Hippocampal formation (tissue), 2 donors: ENCODE measurements at regions not wholly inside any gene's neighbourhood (a gene's known extent, or its start where the extent isn't known, plus 50 kb on each side); places are given as distances from the start of the nearest gene placed in this dataset.

ENCODE experiments used
- DNase-seq, 2 donors: peaks; one replicate each; lab custom pipeline; 2025; lab: John Stamatoyannopoulos, UW

DNA sequence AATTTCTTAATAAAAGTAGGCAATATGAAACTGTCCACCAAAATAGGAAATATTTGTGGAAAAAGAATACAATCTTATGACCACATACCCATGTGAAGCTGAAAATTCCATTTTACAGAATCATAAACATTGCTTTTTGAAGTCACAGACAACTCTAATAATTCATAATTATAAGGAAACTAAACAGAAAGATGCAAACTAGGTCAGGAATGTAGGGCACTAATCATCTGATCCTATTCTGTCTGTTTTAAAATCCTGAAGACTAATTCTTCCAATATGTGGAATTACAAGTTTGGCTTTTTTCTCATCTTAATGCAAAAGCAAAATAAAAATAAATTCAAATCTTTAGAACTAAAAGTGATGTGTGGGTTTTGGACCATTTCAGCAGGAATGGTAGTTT is 528.6 kb downstream of the LTN1 start:
- no peak for DNase-seq

DNA sequence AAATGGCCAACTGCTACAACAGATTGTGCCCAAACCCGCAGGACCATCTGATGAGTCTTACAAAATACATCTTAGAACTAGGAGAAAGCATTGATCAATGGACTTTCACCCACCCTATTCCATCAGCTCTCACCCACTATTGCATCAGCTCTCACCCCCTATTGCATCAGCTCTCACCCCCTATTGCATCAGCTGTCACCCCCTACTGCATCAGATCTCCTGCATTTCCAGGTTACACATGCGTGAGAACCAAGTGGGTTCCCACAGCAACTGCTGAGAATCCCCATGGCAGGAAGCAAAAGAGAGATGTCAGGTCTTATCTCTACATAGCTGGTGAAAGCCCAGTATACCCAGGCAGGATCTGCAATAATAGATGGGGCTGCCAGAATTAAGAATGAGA is 533.5 kb downstream of the LTN1 start:
- DNase-seq = no peak

DNA sequence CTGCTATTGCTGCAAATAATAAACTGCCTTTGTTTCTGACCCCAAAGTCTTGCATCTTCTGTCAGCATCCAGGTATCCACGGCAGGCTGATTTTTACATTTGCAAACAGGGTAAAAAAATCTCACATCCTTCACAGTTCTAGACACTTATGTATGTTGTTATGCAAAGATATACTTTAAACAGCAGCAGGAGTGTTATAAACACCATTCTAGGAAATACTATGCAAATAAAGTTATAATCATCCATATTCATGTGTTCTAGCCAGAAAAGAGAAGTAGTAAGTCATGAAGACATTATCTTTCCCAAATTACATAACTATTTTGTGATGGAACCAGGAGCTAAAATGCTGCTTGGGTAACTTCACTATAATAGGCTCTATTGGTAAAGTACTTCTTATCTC is 534.2 kb downstream of the LTN1 start:
- DNase-seq = no peak

DNA sequence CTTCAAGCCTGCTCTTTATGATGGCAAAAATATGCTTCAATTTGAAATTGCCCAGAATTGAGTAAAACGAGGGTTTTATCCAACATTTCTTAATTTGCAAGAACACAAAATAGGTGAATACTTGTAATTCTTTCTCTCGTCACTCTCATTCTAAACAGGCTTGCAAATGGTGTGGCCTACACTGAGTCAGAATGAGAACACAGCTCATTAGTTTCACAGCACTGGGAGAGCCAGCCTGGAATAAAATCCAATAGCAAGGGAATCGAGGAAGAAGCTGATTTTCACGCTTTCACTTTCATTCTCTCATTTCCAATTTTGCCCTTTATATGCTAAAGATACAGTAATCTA is 537.5 kb downstream of the LTN1 start:
- DNase-seq = no peak

DNA sequence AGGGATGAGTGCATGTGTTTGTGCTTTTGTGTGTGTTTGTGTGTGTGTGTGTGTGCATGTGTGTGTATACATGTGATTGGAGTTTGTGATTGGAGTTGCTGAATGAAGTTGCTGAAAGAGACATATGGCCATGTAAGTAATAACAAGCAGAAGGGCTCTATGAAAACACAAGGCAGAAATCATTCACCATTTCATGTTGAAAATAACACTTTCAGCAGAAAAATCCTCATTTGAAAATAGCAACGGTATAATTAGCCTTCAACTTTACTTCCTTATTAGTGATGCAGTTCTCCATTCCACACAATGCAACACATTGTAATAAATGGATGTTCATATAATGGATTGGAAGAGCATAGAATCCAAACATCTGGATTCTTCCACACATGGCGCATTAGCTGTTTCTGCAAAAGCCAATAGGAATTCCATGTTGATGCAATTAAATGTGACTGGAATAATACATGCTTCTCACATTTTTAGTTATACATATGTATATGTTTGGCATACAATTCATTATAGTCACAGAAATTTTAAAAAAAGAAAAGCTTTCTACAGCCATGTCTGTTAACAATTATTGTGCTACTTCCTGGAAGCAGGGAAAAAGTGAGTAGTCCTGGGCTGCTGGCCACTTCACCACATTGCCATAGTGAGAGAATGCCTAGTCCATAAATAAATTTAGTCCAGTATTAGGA is 538.0 kb downstream of the LTN1 start:
- DNase-seq = no peak

DNA sequence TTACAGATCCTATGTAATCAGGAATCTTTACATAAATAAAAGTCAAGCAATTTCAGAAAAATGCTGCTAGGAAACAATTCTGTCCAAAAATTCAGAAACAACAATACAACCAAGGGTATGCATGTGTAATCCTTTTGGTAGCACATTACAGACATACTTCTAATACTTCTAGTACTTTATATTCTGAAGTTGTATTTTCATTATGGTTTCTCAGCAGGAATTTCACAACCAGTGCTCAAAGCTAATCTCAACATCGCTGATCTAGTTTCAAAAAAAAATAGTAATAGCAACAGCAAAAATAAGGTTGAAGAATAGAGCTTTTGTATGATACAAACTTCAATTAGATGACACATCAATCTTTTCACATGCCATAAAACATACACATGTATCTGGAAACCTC is 545.2 kb downstream of the LTN1 start:
- no peak for DNase-seq

DNA sequence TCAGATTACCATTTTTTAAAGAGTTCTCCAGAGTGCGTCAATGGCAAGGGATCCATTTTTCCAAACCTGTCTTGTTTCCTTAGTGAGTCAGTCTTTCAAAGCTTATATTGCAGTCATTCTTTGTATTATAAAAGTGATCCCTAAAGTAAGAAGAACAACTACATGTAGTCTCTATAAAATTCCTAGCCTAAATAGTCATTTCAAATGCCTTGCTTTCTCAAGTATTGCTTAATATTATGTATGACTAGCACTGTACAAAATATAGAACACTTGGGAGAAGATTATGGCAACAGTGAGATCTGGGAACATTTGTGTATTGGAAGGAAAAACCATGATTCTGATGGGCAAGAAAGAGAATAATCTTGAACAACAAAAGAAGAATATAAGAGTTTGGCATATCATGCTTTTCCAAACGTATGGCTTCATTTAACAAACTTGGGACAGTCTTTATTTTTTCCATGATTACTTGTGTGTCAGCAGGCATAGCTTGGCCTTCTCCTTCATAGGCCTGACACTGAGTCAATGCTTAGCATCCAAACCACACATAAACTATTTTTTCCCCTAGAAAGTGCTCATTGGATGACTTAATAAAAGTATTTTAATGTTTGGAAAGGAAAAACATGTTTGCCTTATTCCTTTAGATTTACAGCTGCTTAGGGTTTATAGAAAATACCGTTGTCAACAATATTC is 547.4 kb downstream of the LTN1 start:
- no peak for DNase-seq

DNA sequence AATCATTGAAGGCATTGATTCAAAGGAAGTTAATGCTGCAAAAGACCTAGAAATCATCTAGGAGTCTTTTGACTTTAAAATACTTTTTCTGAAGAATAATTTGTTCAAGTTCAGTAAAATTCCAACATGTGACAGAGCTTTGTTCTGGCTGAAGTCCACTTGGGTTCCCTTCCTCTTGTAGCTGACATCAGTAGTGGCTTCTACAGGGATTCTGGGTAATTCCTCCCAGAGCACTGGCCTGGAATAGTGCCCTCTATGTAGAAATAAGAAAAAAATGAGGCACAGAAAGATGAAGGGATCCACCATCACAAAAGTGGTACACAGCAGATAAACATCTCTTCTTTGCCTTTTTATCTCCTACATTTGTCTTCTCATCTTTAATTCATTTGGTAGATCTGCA is 548.1 kb downstream of the LTN1 start:
- DNase-seq = no peak

DNA sequence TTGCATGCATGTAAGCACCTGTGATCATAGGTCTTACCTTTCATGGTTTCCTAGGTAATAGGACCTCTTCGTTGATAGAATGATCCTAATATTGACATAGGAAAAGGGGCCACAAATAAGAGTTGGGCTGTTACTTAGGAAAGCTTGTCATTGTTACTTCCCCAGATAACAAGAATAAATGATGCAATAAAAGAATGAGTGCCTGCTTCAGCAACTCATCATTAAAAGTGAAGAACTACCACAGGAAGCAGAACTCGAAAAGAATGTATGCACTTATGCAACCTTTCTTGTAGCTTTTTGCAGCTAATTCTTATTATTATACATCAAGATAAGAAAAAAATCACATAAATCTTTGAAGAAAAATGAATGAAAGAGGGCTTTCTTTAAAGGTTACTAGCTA is 548.6 kb downstream of the LTN1 start:
- no peak for DNase-seq

DNA sequence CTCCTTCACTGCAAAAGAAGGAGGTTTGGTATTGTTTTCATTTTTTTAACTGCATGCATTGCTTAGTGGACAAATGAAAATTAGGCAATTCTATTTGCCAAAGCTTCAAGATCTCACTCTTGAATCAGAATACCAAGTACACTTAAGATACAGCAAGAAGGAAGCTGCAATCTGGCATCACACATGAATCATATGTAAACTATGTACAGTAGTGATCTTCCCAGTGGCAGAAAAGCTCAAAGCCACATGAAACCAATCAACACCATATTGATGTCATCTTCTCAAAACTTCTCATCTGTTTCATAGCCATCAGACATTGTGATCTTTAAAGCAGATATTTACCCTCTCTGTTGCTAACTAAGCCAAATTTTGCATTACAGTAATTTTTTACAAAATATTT is 550.1 kb downstream of the LTN1 start:
- no peak for DNase-seq

DNA sequence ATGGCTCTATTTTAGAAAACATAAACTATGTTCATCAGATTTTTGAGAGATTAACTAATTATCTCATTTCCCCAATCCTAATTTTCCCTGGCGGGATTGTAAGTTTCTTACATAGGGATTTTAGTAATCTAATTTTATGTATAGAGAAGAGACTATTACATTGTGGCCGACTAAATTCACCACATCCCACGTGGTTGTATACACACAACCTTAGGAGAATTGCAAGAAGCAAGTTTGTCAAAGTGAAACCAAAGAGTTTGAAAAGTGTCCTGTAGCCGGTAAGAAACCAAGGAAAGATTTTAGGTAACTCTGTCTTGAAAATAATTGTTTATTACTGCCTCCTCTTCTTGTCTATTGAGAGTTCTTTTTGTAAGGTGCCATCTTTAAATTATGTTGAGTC is 550.6 kb downstream of the LTN1 start:
- no peak for DNase-seq

DNA sequence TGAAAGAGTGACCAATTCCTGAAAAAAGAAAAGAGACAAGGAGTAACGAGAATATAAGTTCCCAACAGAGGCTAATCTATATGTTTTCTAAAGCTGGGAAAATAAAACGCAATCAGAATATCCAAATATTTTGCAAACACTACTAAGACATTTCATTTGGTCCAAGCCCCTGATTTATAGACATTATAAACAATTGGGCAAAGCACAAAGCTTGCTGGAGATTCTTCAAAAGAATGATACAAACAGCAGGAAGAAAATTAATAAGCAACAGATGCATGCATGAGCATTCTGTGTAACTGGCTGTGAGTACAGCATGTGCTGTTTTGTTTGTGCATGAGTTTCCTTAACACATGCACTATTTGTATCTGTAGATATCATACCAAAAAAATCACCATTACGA is 552.9 kb downstream of the LTN1 start:
- DNase-seq = no peak

DNA sequence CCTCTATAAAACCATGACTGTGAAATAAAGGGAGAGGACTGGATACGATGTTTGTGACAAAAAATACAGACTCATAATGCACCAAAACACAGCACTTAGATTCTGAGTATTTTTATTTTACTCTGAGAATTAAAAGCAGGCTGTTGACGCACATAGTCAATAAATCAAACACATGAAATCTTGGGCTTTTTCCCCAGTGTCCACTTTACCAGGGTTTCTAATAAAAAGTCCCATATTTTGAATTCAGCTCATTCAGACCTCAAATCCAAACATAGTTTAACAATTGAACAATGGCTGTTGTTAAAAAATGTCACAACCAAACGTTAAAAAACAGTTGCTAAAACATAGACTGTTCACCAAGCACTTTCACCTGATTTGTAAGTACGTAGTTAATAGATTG is 553.4 kb downstream of the LTN1 start:
- no peak for DNase-seq

DNA sequence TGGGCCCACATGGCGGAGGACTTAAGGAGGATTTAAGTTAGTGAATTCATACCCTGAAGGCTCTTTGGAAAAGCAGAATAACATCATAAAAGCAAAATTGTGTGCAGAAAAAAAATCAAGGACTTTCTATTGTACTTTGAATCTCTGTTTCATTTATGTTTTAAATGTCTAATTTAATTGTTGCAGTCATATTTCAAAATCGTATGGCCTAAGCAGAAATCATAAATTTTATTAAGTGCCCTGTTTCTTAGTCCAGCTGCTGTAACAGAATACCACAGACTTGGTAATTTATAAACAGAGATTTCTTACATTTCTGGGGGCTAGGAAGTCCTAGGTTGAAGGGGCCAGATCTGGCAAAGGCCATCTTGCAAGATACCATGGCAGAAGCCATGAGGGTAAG is 555.6 kb downstream of the LTN1 start:
- DNase-seq = no peak

DNA sequence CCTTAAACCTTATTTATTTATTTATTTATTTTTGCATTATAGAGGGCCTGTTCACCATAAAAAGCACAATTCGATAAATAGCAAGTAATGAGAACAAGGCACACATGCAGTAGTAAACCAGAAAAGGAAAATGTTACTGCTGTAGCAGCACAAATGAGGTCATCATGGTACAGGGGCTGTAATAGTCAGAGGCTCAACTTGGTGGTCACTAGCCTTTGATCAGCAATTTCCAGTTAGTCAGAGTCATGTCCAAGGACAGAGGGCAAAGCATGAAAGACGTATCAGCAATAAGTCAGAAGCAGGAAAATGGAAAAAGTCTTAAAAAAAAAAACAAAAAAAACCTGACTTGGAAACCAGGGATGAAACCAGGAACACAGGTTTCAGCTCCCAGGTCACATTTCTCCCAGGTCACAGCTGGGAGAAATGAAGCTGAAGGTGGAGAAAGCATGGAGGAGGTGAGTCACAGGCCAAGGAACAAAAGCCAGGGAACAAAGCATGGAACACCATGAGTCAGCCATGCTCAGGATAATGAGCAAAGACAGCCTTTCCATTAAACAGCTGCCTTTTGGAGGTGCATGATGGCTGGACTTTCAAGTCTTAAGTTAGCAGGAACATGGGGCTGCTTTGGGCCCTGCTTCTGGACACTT is 556.3 kb downstream of the LTN1 start:
- DNase-seq = no peak

DNA sequence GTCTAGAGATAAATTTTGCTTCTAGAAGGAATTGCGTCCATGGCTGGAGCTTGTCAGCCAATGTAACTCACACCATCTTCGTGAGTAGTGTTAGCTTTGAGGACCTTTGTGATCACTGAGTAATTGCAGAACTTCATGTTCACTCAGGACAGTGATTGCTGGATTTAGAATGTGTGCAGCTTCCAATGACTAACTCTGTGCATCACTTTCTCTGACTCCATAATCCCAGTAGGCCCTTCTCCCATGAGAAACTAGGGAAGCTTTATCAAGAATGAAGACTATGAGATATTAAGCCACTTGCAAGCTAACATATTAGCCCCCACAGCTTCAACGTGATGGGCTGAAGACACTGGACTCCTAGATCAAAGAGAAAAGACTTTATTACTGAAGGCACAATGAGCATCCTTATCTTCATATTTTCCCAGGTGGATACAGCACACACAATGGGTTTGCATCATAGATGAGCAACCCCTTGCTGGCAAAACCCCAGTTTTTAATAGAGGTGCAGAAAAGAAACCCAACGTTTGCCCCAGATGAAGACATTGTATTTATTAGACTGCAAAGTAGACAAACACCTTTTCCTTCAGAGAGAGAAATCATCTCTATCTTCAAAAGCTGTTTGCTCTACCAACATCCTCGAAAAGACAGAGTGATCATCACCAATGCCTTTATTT is 561.0 kb downstream of the LTN1 start:
- DNase-seq = no peak

DNA sequence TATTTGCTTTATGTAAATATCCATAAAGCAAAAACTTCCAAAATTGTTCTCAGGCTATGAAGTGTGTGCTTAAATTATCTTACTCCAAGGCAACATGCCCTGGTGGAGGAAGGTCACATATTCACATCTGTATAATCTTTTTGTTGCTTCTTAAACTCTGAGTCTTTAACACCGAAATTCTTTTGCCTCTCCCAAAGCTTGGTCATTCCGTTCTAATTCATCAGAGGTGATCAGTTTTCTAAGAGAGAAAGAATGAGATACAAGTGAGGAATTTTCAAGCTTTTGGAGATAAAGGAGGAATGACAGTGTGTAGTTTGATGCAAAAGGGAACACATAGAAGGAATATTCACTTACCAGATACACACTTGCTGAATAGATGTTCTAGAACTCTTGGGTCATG is 561.7 kb downstream of the LTN1 start:
- DNase-seq = no peak

DNA sequence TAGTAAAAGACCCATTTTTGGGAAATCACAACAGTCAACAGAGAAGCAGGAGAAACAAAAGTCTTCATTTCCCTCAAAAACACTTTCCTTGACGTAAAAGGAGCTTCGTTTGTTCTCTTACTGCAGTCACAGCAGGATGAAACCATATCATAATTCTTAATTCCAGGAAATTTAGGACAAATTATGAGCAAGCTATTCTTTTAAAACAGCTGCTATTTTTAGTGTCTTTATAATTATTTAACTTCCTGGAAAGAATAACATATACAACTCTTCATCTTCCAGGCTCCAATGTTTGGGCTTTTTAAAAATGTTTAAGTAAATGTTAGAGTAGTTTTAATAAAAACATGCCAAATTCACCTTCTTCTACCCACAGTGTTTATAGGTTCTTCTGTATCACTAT is 563.5 kb downstream of the LTN1 start:
- no peak for DNase-seq

DNA sequence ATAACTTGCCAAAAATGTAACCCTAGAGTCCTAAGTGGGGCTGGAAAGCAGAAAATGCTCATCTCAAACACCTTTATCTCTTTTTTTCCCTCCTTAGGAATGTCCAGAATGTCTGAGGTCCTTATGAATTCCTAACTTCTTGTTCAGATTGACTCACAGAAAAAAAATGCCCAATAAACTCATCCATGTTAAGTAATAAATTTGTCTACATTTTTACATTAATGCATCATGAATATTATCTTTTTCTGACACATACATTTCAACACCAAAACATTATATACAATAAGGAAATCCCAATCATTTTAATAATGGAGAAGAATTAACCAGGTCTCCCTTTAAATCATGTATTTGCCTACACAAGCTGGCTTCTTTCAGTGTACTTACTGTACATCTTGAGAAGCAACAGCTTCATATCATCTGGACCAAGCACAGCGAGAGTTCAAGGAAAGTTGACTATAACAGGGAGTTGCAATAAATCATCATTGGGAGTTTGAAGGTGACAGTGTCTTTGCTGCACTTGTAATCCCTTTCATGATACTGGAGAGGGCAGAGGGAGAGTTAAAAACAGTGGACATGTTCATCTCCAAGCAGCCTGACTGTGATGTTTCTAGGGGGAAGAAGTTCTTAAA is 565.2 kb downstream of the LTN1 start:
- DNase-seq = no peak

DNA sequence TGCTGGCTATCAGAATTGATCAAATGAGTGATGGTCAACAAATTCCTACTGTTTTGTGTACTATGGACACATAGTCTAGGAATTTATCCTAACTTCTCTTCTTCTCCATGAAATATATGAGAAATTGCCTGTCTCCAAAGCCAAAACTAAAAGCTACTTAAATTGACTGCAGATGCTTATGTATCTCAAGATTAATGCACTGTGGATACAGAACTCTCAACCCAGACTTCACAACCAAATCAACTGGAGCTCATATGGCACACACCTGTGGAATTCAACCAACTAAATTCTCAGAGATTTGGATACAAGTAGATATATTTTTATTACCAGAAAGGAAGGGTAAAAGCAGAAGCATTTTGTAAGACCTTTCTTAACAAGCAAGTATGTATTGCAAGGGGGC is 566.1 kb downstream of the LTN1 start:
- no peak for DNase-seq

DNA sequence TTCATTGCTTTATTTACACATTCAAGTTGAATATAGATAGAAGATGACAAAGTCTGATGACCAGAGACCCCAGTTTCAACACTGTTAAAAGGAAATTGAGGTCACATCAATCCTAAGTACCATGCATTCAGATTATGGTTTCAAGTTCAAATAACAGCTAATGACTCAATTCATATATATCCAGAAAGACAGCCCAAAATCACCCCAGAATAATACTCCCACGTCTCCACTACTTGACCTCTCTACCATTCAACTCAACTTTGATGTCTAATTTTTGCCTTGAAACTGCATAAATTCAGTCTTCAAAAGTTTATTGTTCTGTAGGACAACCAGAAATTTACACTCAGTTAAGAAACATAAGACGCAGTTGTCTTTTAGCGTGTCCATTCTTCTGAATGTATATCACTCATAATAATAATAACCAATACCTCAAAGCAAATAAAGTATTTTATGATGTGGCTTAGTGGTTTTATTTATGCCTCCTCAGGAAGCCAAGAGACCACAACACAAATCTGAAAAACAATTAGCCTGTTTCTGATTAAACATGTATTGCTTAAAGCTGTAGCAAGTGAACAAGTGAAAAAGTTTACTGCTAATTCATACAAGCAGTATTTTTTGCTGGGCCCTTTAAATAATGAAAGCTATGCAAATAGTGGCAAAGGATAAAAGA is 569.0 kb downstream of the LTN1 start:
- no peak for DNase-seq
